ENCODE measurements at regions not wholly inside any gene's neighbourhood (a gene's known extent, or its start where the extent isn't known, plus 50 kb on each side); places are given as distances from the start of the nearest gene placed in this dataset.

GRCh38 chr1:244116946-244117345 lies 65.9 kb downstream of the ZBTB18 start:
- Histone ChIP-seq H3K27me3 (ENCODE audit: control insufficient read depth, low read length) (no peaks in the 10 kb centered on the region), H3K9me2 (replicated peaks; ENCODE audit: control insufficient read depth, low read length) (no peaks in the 10 kb centered on the region), H3K4me3 (ENCODE audit: low read length) (no peak overlapping the region), H3F3A (ENCODE audit: control insufficient read depth, insufficient read depth) (no peaks in the 10 kb centered on the region), H3K36me3 (ENCODE audit: control insufficient read depth, low read length) (no peaks in the 10 kb centered on the region), H3K4me1 (ENCODE audit: control insufficient read depth, low read length) (no peaks in the 10 kb centered on the region), H3K4me2 (ENCODE audit: low read length) (no peak overlapping the region), H3K79me2 (ENCODE audit: control insufficient read depth, low read length) (no peaks in the 10 kb centered on the region), H4K20me1 (ENCODE audit: control insufficient read depth, insufficient read depth, low read depth, low read length) (no peaks in the 10 kb centered on the region), H3K27ac (ENCODE audit: low read depth, low read length) (no peak overlapping the region), H3K9me3 (ENCODE audit: control insufficient read depth, insufficient read depth, low read length) (no peaks in the 10 kb centered on the region)
- no peak for TF ChIP-seq EZH2phosphoT487 (IDR thresholded peaks at IDR 0.05; ENCODE audit: borderline replicate concordance, low read length)
- no peak for TF ChIP-seq CTCF (IDR thresholded peaks at IDR 0.05; ENCODE audit: low read depth, low read length, poor library complexity, severe bottlenecking)

- no peak overlapping the region for H3K4me2 ChIP-seq (ENCODE audit: low read length)
Measured at GRCh38 chr1:244118109-244118761, 67.2 kb downstream of the ZBTB18 start.

GRCh38 chr1:244128591-244129383 lies 77.7 kb downstream of the ZBTB18 start:
- TF ChIP-seq CTCF (IDR thresholded peaks at IDR 0.05; ENCODE audit: low read depth, low read length, poor library complexity, severe bottlenecking) (no peak), EZH2phosphoT487 (IDR thresholded peaks at IDR 0.05; ENCODE audit: borderline replicate concordance, low read length) (no peak)
- H3K4me3 ChIP-seq (ENCODE audit: low read length), result no peak overlapping the region
- no peaks in the 10 kb centered on the region for H3K36me3 ChIP-seq (ENCODE audit: control insufficient read depth, low read length)
- no peaks in the 10 kb centered on the region for H3F3A ChIP-seq (ENCODE audit: control insufficient read depth, insufficient read depth)
- no peaks in the 10 kb centered on the region for H3K79me2 ChIP-seq (ENCODE audit: control insufficient read depth, low read length)
- H3K27me3 ChIP-seq (ENCODE audit: control insufficient read depth, low read length), result peaks cover 9% of the 10 kb centered on the region
- no peaks in the 10 kb centered on the region for H3K9me3 ChIP-seq (ENCODE audit: control insufficient read depth, insufficient read depth, low read length)
- no peak overlapping the region for H3K27ac ChIP-seq (ENCODE audit: low read depth, low read length)
- no peaks in the 10 kb centered on the region for H3K9me2 ChIP-seq (replicated peaks; ENCODE audit: control insufficient read depth, low read length)
- H3K4me2 ChIP-seq (ENCODE audit: low read length), result no peak overlapping the region
- no peaks in the 10 kb centered on the region for H3K4me1 ChIP-seq (ENCODE audit: control insufficient read depth, low read length)
- no peaks in the 10 kb centered on the region for H4K20me1 ChIP-seq (ENCODE audit: control insufficient read depth, insufficient read depth, low read depth, low read length)

More at GRCh38 chr1:244118109-244118761, 67.2 kb downstream of the ZBTB18 start:
- no peaks in the 10 kb centered on the region for H3K9me3 ChIP-seq (ENCODE audit: control insufficient read depth, insufficient read depth, low read length)
- no peaks in the 10 kb centered on the region for H3K36me3 ChIP-seq (ENCODE audit: control insufficient read depth, low read length)
- H3K9me2 ChIP-seq (replicated peaks; ENCODE audit: control insufficient read depth, low read length), result no peaks in the 10 kb centered on the region
- H3K27ac ChIP-seq (ENCODE audit: low read depth, low read length), result no peak overlapping the region
- H3F3A ChIP-seq (ENCODE audit: control insufficient read depth, insufficient read depth), result no peaks in the 10 kb centered on the region
- no peaks in the 10 kb centered on the region for H3K27me3 ChIP-seq (ENCODE audit: control insufficient read depth, low read length)
- no peak for TF ChIP-seq CTCF (IDR thresholded peaks at IDR 0.05; ENCODE audit: low read depth, low read length, poor library complexity, severe bottlenecking)
- no peak for TF ChIP-seq EZH2phosphoT487 (IDR thresholded peaks at IDR 0.05; ENCODE audit: borderline replicate concordance, low read length)
- no peaks in the 10 kb centered on the region for H3K79me2 ChIP-seq (ENCODE audit: control insufficient read depth, low read length)
- H3K4me1 ChIP-seq (ENCODE audit: control insufficient read depth, low read length), result no peaks in the 10 kb centered on the region
- H3K4me3 ChIP-seq (ENCODE audit: low read length), result no peak overlapping the region
- H4K20me1 ChIP-seq (ENCODE audit: control insufficient read depth, insufficient read depth, low read depth, low read length), result no peaks in the 10 kb centered on the region
